Panc1 (cell line): ENCODE measurements at regions not wholly inside any gene's neighbourhood (a gene's known extent, or its start where the extent isn't known, plus 50 kb on each side); places are given as distances from the start of the nearest gene placed in this dataset.

Experiments used
- ATAC-seq: fragments of 200-7000 bp; cut with Tn5 transposase; 2 replicates; pipeline ENCODE4 v1.9.1; 2020; ENCODE audit warnings: mild to moderate bottlenecking, moderate library complexity
- BruUV-seq: library from RNA; stranded (reverse); fragments of 400-500 nt; replicated peaks from 2 replicates; lab custom pipeline; 2021; lab: Mats Ljungman, UMichigan
- CTCF ChIA-PET: fragments of 300-600 bp; sonication (Branson Sonifier 250); formaldehyde crosslinking; loops from one replicate; lab custom pipeline; 2022; ENCODE audit warnings: antibody characterized with exemption; lab: Charles Lee
- POLR2A ChIA-PET: fragments of 300-600 bp; sonication (Branson Sonifier 250); formaldehyde crosslinking; loops from one replicate; lab custom pipeline; 2022; ENCODE audit warnings: antibody characterized with exemption; lab: Charles Lee
- DNase-seq: peaks from one replicate; pipeline ENCODE4 v3.0.0-alpha.2; 2010; ENCODE audit warnings: low read depth, low spot score
- H3K27ac ChIP-seq: 2 replicates; pipeline ENCODE4 v1.5.1; 2011; ENCODE audit warnings: mild to moderate bottlenecking, low read length, inconsistent platforms
- H3K27me3 ChIP-seq: fragments of 200-500 bp; sonication (Bioruptor generic); 2 replicates; pipeline ENCODE4 v1.6.0; 2014; ENCODE audit warnings: low read length, inconsistent platforms; ENCODE audit not compliant: control insufficient read depth, insufficient read depth
- H3K36me3 ChIP-seq: fragments of 200-500 bp; sonication (Bioruptor generic); 2 replicates; pipeline ENCODE4 v1.5.1; 2014; ENCODE audit warnings: inconsistent platforms, mild to moderate bottlenecking, low read length, moderate library complexity; ENCODE audit not compliant: control insufficient read depth, insufficient read depth
- H3K4me1 ChIP-seq: 2 replicates; pipeline ENCODE4 v1.5.1; 2011; ENCODE audit warnings: inconsistent platforms, mild to moderate bottlenecking, low read length, moderate library complexity; ENCODE audit not compliant: control insufficient read depth, insufficient read depth
- H3K4me3 ChIP-seq, 2 experiments: 2 replicates each; pipeline ENCODE4 v1.5.1; 2011 to 2012; ENCODE audit warnings: low read depth in 2 of 2, low read length in 2 of 2, mild to moderate bottlenecking in 2 of 2, inconsistent platforms in 1 of 2, moderate library complexity in 1 of 2
- H3K9me3 ChIP-seq: fragments of 200-500 bp; sonication (Bioruptor generic); 2 replicates; pipeline ENCODE4 v1.5.1; 2014; ENCODE audit warnings: low read depth, mild to moderate bottlenecking, inconsistent platforms, low read length, moderate library complexity; ENCODE audit not compliant: control insufficient read depth, insufficient read depth
- POLR2AphosphoS5 ChIP-seq: IDR thresholded peaks from 2 replicates; pipeline ENCODE4 v1.6.1; 2012; ENCODE audit warnings: mild to moderate bottlenecking, low read depth, low read length, moderate library complexity
- SIN3A ChIP-seq: IDR thresholded peaks from 2 replicates; pipeline ENCODE4 v1.6.1; 2012; ENCODE audit warnings: low read depth, mild to moderate bottlenecking, low read length, moderate library complexity, borderline replicate concordance; ENCODE audit not compliant: insufficient read depth
- TCF7L2 ChIP-seq: IDR thresholded peaks from 2 replicates; pipeline ENCODE4 v1.6.1; 2011; ENCODE audit warnings: mild to moderate bottlenecking, low read depth, low read length, inconsistent platforms
- in situ Hi-C: cut with HindIII; loops from 2 replicates; pipeline ENCODE4 v1.10.0; 2016; ENCODE audit warnings: low sequenced_read_pairs, low pct_unique_long_range_greater_than_20kb
- intact Hi-C: fragments of 100-400 bp; cut with micrococcal nuclease; formaldehyde crosslinking; loops from one replicate; pipeline ENCODE4 v1.10.0; 2022; ENCODE audit not compliant: unreplicated experiment
- TF ChIP-seq, protein P1 (sequence below): fragments of 450-650 bp; IDR thresholded peaks from 2 replicates; pipeline ENCODE4 v1.5.1; 2017; ENCODE audit warnings: mild to moderate bottlenecking
- TF ChIP-seq, protein P2 (sequence below), 2 experiments: IDR thresholded peaks; 2 replicates each; pipeline ENCODE4 v1.6.1; 2011 to 2012; ENCODE audit warnings: low read depth in 2 of 2, control low read depth in 1 of 2, low read length in 1 of 2, mild to moderate bottlenecking in 1 of 2, moderate library complexity in 1 of 2; ENCODE audit not compliant: insufficient read depth in 1 of 2

DNA sequence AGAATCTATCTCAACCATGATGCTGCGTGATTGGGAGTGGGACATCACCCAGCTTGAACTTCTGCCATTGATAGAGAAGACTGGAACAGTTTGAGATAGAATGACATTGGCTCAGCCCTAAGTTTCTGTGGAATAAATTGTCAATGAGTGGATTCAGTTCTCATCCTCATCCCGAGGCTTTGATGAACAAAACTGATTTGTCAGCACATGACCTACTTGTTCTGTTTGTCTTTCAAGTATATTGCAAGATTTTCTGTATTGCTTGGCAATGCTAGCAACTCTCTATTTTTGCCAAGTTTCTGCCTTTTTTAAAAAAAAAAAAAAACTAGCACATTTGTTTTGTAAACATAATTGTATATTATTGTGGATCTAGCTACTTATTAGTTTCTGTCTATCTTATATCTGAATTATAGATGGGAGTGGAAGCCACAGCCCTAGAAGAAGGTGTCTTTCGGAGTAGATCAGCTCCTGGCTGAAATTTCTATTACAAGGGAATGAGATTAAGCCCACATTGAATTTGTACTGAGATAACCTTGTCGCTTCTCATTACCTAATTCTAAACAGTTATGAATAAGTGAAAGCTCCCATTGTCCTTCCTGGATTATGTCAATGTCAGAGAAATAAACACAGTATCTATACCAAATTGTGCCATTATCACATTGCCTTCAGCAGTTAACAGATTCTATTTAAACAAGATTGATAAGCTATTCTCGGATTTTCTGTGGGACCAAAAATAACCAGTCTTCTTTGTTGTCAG is 166.1 kb downstream of the TNFSF13B start:
- CTCF ChIA-PET = no interaction called here
- ATAC-seq (no peak), DNase-seq (no peak)
- TF ChIP-seq POLR2AphosphoS5 = no peak
- no peak for TF ChIP-seq SIN3A
- TF ChIP-seq TCF7L2 = no peak
- TF ChIP-seq, protein P1, sequence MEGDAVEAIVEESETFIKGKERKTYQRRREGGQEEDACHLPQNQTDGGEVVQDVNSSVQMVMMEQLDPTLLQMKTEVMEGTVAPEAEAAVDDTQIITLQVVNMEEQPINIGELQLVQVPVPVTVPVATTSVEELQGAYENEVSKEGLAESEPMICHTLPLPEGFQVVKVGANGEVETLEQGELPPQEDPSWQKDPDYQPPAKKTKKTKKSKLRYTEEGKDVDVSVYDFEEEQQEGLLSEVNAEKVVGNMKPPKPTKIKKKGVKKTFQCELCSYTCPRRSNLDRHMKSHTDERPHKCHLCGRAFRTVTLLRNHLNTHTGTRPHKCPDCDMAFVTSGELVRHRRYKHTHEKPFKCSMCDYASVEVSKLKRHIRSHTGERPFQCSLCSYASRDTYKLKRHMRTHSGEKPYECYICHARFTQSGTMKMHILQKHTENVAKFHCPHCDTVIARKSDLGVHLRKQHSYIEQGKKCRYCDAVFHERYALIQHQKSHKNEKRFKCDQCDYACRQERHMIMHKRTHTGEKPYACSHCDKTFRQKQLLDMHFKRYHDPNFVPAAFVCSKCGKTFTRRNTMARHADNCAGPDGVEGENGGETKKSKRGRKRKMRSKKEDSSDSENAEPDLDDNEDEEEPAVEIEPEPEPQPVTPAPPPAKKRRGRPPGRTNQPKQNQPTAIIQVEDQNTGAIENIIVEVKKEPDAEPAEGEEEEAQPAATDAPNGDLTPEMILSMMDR = no peak
- TF ChIP-seq, protein P2, sequence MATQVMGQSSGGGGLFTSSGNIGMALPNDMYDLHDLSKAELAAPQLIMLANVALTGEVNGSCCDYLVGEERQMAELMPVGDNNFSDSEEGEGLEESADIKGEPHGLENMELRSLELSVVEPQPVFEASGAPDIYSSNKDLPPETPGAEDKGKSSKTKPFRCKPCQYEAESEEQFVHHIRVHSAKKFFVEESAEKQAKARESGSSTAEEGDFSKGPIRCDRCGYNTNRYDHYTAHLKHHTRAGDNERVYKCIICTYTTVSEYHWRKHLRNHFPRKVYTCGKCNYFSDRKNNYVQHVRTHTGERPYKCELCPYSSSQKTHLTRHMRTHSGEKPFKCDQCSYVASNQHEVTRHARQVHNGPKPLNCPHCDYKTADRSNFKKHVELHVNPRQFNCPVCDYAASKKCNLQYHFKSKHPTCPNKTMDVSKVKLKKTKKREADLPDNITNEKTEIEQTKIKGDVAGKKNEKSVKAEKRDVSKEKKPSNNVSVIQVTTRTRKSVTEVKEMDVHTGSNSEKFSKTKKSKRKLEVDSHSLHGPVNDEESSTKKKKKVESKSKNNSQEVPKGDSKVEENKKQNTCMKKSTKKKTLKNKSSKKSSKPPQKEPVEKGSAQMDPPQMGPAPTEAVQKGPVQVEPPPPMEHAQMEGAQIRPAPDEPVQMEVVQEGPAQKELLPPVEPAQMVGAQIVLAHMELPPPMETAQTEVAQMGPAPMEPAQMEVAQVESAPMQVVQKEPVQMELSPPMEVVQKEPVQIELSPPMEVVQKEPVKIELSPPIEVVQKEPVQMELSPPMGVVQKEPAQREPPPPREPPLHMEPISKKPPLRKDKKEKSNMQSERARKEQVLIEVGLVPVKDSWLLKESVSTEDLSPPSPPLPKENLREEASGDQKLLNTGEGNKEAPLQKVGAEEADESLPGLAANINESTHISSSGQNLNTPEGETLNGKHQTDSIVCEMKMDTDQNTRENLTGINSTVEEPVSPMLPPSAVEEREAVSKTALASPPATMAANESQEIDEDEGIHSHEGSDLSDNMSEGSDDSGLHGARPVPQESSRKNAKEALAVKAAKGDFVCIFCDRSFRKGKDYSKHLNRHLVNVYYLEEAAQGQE (IDR thresholded peaks at IDR 0.05; ENCODE audit: insufficient read depth in 1 of 2, low read depth in 2 of 2, low read length in 1 of 2) = no peak
- POLR2A ChIA-PET = interaction anchor here (0.7 kb wide), 1 partner anchor 261 kb away, joined by 3 read pairs; no protein-coding TSS in a partner anchor
- intact Hi-C loops = no loop called here
- in situ Hi-C loops = no loop called here
- no peaks in the 10 kb centered on the region for H3K36me3 ChIP-seq
- H3K4me3 ChIP-seq = no peak overlapping the region
- H3K27ac ChIP-seq = no peak overlapping the region
- BruUV-seq = no TSS peak
- H3K9me3 ChIP-seq = no peaks in the 10 kb centered on the region
- H3K27me3 ChIP-seq = no peaks in the 10 kb centered on the region
- no peaks in the 10 kb centered on the region for H3K4me1 ChIP-seq

DNA sequence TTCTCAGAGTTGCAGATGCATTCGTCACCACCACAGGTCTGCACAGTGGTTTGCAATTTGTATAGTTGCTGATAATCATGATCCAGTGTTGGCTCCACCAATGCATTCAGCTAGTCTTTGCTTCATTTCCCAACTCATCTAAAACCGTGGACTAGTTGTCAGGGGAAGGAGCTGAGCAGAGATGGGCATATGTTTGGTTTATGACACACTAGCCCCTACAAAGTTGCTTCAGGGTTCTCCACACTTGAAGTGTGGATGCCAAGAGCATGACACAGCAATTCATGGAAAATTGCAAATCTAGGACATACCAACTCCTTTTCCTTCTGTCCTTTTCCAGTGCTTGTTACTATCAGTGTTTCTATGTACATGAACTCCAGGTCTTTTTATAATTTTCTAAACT is 168.0 kb downstream of the TNFSF13B start:
- H3K4me3 ChIP-seq = no peak overlapping the region
- in situ Hi-C loops (no loop called here), intact Hi-C loops (no loop called here)
- no peak overlapping the region for H3K27ac ChIP-seq
- ChIA-PET POLR2A (no interaction called here), CTCF (no interaction called here)
- H3K36me3 ChIP-seq = no peaks in the 10 kb centered on the region
- no peaks in the 10 kb centered on the region for H3K27me3 ChIP-seq
- no peaks in the 10 kb centered on the region for H3K4me1 ChIP-seq
- DNase-seq (no peak), ATAC-seq (no peak)
- no peak for TF ChIP-seq POLR2AphosphoS5
- no peak for TF ChIP-seq SIN3A
- TF ChIP-seq, protein P1 = no peak
- TF ChIP-seq, protein P2 (IDR thresholded peaks at IDR 0.05; ENCODE audit: insufficient read depth in 1 of 2, low read depth in 2 of 2, low read length in 1 of 2) = no peak
- no peak for TF ChIP-seq TCF7L2
- no peaks in the 10 kb centered on the region for H3K9me3 ChIP-seq
- no TSS peak for BruUV-seq
